GM20431 (cell line): ENCODE measurements at regions not wholly inside any gene's neighbourhood (a gene's known extent, or its start where the extent isn't known, plus 50 kb on each side); places are given as distances from the start of the nearest gene placed in this dataset.

Experiments
- in situ Hi-C: fragments of 300-500 bp; cut with MseI, MboI; formaldehyde crosslinking; loops from one replicate; pipeline ENCODE4 v1.15.0; 2020; ENCODE audit warnings: low sequenced_read_pairs; ENCODE audit not compliant: unreplicated experiment

- in situ Hi-C loops, result loop anchor here (25.0 kb wide), 1 partner anchor 1068 kb away; no protein-coding TSS in a partner anchor
These were observed 109.6 kb upstream of the DPYD start for GRCh38 chr1:98030483-98030882.

- in situ Hi-C loops, result loop anchor here (25.0 kb wide), 1 partner anchor 1066 kb away; no protein-coding TSS in a partner anchor
These were observed 108.0 kb upstream of the DPYD start for GRCh38 chr1:98028800-98029199.

GRCh38 chr1:98027103-98027705 lies 106.4 kb upstream of the DPYD start:
- in situ Hi-C loops, result loop anchor here (25.0 kb wide), 1 partner anchor 1065 kb away; no protein-coding TSS in a partner anchor

DNA sequence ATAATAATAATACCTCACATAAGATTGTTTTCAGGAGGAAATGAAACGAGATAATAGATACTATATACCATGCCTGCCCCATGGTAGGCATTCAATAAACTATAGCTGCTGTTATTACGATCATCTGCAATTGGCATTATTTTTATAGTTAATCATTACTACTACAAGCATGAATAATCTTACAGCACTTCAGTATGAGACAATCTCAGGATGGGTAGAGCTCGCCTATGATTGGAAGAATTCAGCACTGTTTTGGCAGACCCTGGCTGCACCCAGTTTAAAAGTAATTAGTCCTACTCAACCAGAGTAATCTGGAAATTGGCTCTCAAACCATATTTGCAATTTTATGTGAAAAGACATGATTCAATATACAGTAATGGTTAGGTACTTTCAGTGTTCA lies 105.0 kb upstream of the DPYD start:
- in situ Hi-C loops, result loop anchor here (25.0 kb wide), 1 partner anchor 1064 kb away; no protein-coding TSS in a partner anchor

DNA sequence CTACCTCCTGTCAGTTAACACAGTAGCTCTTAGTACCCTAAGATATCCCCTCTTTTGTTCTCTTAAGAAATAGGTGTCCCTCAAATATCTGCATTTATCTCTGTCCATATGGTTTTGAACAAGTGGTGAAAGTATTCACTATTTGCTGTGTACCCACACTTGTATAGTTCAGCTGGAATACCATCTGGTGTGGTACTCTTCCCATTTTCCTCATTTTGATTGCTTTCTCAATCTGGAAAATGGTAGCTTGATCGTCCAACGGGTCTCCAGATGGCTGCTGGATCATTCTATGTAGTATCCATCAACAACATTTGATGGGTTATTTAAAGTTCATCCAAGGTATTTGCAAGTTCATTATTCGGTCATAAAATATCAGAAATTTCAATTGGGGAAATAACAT lies 100.3 kb upstream of the DPYD start:
- in situ Hi-C loops, result no loop called here

DNA sequence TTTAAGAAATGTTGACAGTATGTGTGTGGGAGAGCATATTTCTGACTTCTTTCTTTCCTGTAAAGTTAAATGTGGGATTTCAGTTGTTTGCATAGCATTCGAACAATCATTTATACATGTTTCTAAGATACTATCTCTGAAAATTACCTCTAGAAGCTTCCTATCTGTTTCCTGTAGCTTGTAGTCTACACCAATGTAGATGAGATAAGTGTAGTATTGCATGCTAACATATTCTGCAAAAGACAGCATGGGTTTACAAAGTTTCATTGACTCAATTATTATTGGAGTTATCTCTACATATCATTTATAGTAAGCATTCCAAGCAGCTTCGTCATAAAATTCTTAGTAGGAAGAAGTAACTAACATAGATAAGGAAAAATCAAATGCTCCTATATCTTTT lies 98.9 kb upstream of the DPYD start:
- in situ Hi-C loops, result no loop called here

GRCh38 chr1:98018074-98018473 lies 97.2 kb upstream of the DPYD start:
- in situ Hi-C loops, result no loop called here

GRCh38 chr1:98017184-98017583 lies 96.3 kb upstream of the DPYD start:
- in situ Hi-C loops, result no loop called here

- in situ Hi-C loops, result no loop called here
These were observed 87.5 kb upstream of the DPYD start for GRCh38 chr1:98008373-98008772.

- in situ Hi-C loops, result no loop called here
These were observed 84.6 kb upstream of the DPYD start for GRCh38 chr1:98005326-98006010.

DNA sequence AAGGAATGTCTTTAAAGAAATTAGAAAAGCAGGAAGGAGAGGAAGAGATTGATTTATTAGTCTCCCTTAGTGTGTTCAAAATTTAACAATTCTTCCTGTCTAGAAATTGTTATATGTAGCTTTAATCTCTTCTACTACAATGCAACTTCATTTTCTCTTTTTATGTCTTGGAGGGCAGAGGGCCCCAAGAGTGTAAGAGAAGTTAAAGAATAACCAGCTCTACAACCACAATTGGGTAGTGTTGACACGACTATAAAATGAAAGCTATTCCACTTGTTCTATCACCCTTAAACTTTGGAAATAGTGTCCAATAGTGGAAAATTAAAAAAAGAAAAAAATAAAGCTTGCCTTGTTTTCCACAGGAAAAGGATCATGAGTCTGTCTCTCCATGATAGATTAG lies 82.6 kb upstream of the DPYD start:
- in situ Hi-C loops, result no loop called here

DNA sequence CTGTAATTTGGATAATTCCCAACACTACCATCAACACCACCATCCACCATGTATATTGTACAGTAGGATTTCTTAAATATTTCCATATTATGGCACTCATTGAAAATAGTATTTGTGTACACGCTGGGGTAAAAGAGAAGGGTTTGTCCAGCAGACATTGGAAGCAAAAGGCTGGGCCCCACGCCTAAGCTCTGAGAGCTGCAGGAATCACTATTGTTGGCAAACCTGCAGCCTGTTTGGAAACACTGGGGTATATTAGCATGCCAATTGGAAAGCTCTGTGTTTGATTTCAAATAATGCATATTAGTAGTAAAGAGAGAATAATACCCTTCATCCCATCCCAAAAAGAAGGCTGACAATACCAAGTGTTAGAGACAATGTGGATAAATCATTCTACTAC lies 81.5 kb upstream of the DPYD start:
- in situ Hi-C loops, result no loop called here

GRCh38 chr1:98001764-98002163 lies 80.9 kb upstream of the DPYD start:
- in situ Hi-C loops, result no loop called here

- in situ Hi-C loops, result no loop called here
These were observed 78.5 kb upstream of the DPYD start for GRCh38 chr1:97999320-97999719.

- in situ Hi-C loops, result no loop called here
These were observed 76.0 kb upstream of the DPYD start for GRCh38 chr1:97996880-97997279.

GRCh38 chr1:97989094-97989680 lies 68.4 kb upstream of the DPYD start:
- in situ Hi-C loops, result no loop called here

DNA sequence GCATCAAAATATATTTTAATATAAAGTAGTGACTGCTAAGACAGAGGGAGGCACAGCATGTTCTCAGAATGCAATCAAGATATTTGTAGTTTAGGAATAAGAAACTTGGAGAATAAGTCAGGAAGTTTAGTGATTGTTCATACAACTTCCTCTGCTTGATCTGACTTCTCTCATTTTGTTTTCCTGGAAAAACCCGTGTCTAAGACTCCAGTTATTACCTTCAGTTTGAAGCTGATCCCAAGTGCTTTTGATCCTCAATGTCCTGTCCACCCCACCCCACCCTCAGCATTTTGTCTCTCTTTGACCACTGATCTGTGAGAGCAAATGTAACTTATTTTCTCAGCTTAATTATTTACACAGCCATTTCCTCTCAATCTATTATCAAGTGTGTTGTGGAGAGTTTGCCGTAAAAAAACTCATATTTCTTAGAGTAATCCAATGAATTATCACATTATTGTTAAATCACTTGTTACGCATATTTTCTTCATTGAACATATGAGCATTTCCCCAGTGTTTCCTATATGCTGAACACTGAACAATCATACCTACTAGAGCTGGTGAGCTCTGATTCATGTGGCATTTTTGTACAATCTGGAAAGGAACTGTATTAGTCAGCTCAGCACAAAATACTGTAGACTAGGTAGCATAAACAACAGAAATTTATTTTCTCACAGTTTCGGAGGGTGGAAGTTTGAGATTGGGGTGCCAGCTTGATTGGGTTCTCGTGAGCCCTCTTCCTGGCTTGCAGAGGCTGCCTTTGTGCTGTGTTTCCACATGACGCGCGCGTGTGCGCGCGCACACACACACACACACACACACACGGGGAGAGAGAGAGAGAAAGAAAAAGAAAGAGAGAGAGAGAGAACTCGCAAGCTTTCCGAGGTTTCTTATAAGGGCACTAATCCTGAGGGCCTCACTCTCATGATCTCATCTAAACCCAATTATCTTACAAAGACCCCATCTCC lies 65.5 kb upstream of the DPYD start:
- in situ Hi-C loops, result no loop called here

- in situ Hi-C loops, result no loop called here
These were observed 62.3 kb upstream of the DPYD start for GRCh38 chr1:97983126-97983525.

GRCh38 chr1:97980530-97980929 lies 59.7 kb upstream of the DPYD start:
- in situ Hi-C loops, result no loop called here

DNA sequence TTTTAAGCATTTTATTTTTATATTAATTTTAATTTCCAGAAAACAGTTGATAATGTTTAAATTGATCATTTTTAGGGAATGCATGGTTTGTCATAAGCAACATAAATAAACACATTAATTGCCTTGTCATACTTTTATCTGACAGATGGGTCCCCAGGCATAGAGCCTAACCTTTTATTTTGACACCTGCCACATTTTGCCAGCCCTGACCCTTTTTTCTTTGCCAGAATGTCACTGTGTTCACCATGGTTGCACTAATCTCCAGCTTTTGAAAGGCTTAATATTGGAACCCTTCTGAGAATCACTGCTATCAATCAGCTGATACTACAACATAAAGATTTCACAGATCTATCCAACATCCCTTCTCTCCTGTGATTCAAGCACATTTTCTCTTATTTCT lies 56.0 kb upstream of the DPYD start:
- in situ Hi-C loops, result no loop called here
